ENCODE measurements at regions not wholly inside any gene's neighbourhood (a gene's known extent, or its start where the extent isn't known, plus 50 kb on each side); places are given as distances from the start of the nearest gene placed in this dataset.

GRCh38 chr5:94082405-94082804 lies 341.0 kb upstream of the POU5F2 start:
- TF ChIP-seq, protein P1, sequence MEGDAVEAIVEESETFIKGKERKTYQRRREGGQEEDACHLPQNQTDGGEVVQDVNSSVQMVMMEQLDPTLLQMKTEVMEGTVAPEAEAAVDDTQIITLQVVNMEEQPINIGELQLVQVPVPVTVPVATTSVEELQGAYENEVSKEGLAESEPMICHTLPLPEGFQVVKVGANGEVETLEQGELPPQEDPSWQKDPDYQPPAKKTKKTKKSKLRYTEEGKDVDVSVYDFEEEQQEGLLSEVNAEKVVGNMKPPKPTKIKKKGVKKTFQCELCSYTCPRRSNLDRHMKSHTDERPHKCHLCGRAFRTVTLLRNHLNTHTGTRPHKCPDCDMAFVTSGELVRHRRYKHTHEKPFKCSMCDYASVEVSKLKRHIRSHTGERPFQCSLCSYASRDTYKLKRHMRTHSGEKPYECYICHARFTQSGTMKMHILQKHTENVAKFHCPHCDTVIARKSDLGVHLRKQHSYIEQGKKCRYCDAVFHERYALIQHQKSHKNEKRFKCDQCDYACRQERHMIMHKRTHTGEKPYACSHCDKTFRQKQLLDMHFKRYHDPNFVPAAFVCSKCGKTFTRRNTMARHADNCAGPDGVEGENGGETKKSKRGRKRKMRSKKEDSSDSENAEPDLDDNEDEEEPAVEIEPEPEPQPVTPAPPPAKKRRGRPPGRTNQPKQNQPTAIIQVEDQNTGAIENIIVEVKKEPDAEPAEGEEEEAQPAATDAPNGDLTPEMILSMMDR (optimal IDR thresholded peaks at IDR 0.05 in 1 of 3, IDR thresholded peaks at IDR 0.05 in 1 of 3, conservative IDR thresholded peaks at IDR 0.05 in 1 of 3; ENCODE audit: extremely low read depth in 1 of 3, insufficient read depth in 2 of 3, low read length in 3 of 3): no peak
- TF ChIP-seq EZH2 (IDR thresholded peaks at IDR 0.05; ENCODE audit: low read length): no peak

Data from keratinocyte (primary cell).